ENCODE measurements at regions not wholly inside any gene's neighbourhood (a gene's known extent, or its start where the extent isn't known, plus 50 kb on each side); places are given as distances from the start of the nearest gene placed in this dataset.

GRCh38 chr2:163269374-163270021 is 430.9 kb upstream of the KCNH7 start:
- Mint-ChIP-seq H3K4me1 (no peaks in the 10 kb centered on the region), H3K4me3 (no peak overlapping the region), H3K27me3 (no peaks in the 10 kb centered on the region), H3K36me3 (peaks cover 0 to 13% (median 3%) of the 10 kb centered on the region in 3 donors), H3K27ac (no peak overlapping the region), H3K9me3 (peaks cover 2 to 35% (median 20%) of the 10 kb centered on the region in 9 donors)
- POLR2A ChIA-PET = no interaction called here
- no peak for DNase-seq
- ATAC-seq = no peak

DNA sequence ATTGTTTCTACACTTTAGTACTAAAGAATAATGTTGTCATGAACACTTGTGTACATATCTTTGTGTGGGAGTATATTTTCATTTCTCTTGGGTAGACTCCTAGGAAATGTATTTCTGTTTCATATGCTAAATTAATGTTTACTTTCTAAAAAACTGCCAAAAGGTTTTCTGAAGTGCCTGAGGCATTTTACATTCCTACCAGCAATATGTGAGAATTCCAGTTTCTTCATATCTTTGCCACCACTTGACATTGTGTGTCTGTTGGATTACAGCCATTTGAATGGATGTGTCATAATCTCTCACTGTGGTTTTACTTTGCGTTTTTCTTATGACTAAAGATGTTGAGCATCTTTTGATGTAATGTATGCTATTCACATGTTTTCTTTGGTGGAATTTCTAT is 428.2 kb upstream of the KCNH7 start:
- Mint-ChIP-seq H3K27me3 (no peaks in the 10 kb centered on the region), H3K4me1 (no peaks in the 10 kb centered on the region), H3K4me3 (no peak overlapping the region), H3K9me3 (peaks cover 1 to 18% (median 7%) of the 10 kb centered on the region in 9 donors), H3K36me3 (peaks cover 0 to under 1% (median 0%) of the 10 kb centered on the region in 3 donors), H3K27ac (no peak overlapping the region)
- no peak for ATAC-seq
- POLR2A ChIA-PET = no interaction called here
- no peak for DNase-seq

DNA sequence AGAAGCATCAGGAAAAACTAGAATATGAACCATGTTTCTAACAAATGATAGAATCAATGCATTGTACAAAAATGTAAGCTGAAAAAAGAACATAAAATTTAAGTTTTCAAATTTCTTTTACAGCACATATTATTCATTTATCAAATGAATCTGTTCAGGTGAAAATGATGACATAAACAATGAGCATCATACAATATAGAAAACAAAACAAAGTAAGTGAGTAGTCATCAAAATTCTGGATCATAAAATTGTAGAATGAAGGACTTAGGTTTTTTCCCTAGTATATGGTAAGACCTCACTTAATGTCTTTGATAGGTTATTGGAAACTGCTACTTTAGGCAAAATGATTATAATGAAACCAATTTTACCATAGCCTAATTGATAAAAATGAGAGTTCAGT is 427.0 kb upstream of the KCNH7 start:
- H3K27ac Mint-ChIP-seq = no peak overlapping the region
- DNase-seq = no peak
- no peaks in the 10 kb centered on the region for H3K4me1 Mint-ChIP-seq
- no peaks in the 10 kb centered on the region for H3K36me3 Mint-ChIP-seq
- no peak for ATAC-seq
- H3K27me3 Mint-ChIP-seq = no peaks in the 10 kb centered on the region
- peaks cover 0 to 18% (median 2%) of the 10 kb centered on the region in 9 donors for H3K9me3 Mint-ChIP-seq
- POLR2A ChIA-PET = no interaction called here
- no peak overlapping the region for H3K4me3 Mint-ChIP-seq

DNA sequence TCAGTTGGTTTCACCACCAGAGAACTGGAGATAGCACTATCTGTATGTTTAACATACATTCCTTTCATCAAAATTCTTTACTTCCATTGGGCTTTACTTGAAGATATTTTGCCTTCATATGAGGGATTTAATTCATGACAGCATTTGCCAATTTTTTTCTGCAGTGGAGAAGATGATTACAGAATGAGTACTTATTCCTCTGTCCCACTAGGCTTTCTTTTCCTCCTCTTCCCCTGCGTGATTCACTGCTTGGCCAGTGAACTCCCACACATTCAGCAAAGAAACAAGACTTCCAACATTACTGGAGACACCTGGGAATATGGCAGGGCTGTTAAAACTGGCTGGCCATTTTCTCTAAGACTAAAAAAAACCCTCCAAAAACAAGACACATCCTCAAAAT is 425.8 kb upstream of the KCNH7 start:
- no peaks in the 10 kb centered on the region for H3K36me3 Mint-ChIP-seq
- no peak overlapping the region for H3K27ac Mint-ChIP-seq
- peaks cover 0 to 18% (median 2%) of the 10 kb centered on the region in 9 donors for H3K9me3 Mint-ChIP-seq
- POLR2A ChIA-PET = no interaction called here
- no peaks in the 10 kb centered on the region for H3K27me3 Mint-ChIP-seq
- H3K4me1 Mint-ChIP-seq = no peaks in the 10 kb centered on the region
- no peak overlapping the region for H3K4me3 Mint-ChIP-seq
- ATAC-seq = no peak
- DNase-seq = no peak

- no peak overlapping the region for H3K4me3 Mint-ChIP-seq
- H3K4me1 Mint-ChIP-seq = no peaks in the 10 kb centered on the region
- POLR2A ChIA-PET = no interaction called here
- DNase-seq (no peak), ATAC-seq (no peak)
- peaks cover 0 to 17% (median 2%) of the 10 kb centered on the region in 9 donors for H3K9me3 Mint-ChIP-seq
- H3K27ac Mint-ChIP-seq = no peak overlapping the region
- H3K36me3 Mint-ChIP-seq = no peaks in the 10 kb centered on the region
- H3K27me3 Mint-ChIP-seq = no peaks in the 10 kb centered on the region
Measured at GRCh38 chr2:163259489-163259888, 420.9 kb upstream of the KCNH7 start.

GRCh38 chr2:163255086-163255485 is 416.5 kb upstream of the KCNH7 start:
- no peaks in the 10 kb centered on the region for H3K27me3 Mint-ChIP-seq
- DNase-seq = no peak

DNA sequence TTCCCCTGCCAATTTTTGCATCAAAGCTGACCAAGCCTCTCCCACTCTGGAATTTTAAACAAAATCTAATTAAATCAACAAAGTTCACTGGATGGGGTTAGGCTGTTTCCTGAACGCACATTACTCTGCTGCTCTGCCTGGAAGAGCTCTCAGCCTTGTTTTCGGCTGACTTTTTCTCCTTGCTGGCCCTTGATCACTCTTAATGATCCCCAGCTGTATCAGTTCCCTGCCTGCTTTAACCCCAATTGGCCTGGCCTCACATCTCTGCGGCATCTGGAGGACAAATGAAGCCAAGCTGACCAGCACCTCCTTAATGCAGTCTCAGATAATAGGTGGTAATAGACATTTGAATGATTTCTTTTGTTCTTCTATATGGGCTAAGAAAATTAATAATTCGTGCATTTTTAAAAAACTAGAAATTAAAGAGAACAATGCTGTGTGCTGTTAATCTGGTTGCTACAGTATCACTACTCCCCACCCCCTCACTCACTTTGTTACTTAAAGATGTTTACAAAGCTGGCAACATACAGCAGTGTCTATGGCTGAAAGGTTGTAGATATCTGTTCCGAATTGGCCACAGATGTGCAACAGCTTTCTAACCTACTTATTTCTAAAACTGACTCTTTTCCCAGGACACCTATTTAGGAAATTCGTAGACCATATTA is 415.2 kb upstream of the KCNH7 start:
- DNase-seq (no peak), ATAC-seq (no peak)
- Mint-ChIP-seq H3K27ac (no peak overlapping the region), H3K4me1 (no peaks in the 10 kb centered on the region), H3K27me3 (no peaks in the 10 kb centered on the region), H3K36me3 (no peaks in the 10 kb centered on the region), H3K4me3 (no peak overlapping the region), H3K9me3 (peaks cover 0 to 17% (median 3%) of the 10 kb centered on the region in 9 donors)
- POLR2A ChIA-PET = no interaction called here

More at GRCh38 chr2:163255086-163255485, 416.5 kb upstream of the KCNH7 start:
- Mint-ChIP-seq H3K9me3 (peaks cover 0 to 17% (median 3%) of the 10 kb centered on the region in 9 donors), H3K4me3 (no peak overlapping the region), H3K27ac (no peak overlapping the region), H3K4me1 (no peaks in the 10 kb centered on the region), H3K36me3 (no peaks in the 10 kb centered on the region)
- no peak for ATAC-seq
- POLR2A ChIA-PET = no interaction called here

DNA sequence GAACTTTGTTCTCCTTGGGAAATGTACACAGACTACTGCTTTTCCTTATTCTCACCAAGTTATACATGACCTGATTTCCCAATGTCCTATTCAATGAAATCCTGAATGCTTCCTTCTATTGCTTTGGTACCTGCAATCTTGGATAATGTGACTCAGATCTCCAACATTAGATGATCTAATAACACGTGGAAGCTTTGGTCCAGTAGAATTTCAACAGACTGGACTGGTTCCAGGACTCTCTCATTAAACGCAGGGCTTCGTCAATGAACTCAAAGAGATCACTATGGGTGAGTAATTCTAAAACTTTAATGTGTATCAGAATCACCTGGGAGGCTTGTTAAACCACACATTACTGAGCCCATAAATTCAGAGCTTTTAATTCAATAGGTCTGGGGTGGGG is 413.6 kb upstream of the KCNH7 start:
- H3K27me3 Mint-ChIP-seq = no peaks in the 10 kb centered on the region
- peaks cover 0 to 15% (median 3%) of the 10 kb centered on the region in 9 donors for H3K9me3 Mint-ChIP-seq
- no peak for ATAC-seq
- H3K4me3 Mint-ChIP-seq = no peak overlapping the region
- POLR2A ChIA-PET = no interaction called here
- no peaks in the 10 kb centered on the region for H3K36me3 Mint-ChIP-seq
- DNase-seq = no peak
- H3K27ac Mint-ChIP-seq = no peak overlapping the region
- H3K4me1 Mint-ChIP-seq = no peaks in the 10 kb centered on the region

DNA sequence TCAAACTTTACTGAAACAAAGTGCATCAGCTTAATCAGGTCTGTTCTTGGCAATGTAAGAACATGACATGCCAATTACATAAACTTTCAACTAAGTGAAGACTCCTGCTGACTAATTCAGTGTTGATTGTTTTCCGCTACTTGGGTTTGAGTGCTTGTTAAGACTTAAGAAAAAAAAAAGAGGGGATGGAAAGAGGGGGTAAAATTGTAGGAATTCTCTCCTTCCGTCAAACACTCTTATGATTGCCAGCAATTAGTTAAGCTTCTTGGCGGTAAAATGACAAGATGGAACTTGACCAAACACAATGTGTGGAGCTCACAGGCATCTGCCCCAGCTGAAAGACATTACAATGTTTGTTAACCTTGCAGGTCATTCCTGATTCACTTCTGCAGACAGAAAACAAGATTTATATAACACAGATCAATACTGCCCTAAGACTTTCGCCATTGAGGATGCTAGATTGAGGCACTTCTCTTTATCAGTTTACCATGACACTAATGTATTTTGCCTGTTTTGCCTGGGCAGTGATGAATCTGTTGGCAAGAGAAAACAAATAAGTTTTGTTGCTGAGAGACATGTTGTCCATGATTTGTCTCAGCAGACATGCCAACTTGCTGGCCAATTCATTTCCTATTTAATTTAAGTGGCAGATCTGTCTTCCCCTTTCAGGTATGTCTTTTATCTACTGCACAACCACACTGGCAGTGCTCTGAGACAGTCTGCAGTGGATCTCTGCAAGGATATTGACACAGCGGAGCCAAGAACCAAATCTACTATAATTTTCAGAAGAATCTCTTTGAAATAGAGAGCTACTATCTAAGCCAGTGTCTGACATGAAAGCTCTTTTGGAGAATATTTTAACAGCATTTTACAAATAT is 410.0 kb upstream of the KCNH7 start:
- ATAC-seq (no peak), DNase-seq (no peak)
- Mint-ChIP-seq H3K36me3 (no peaks in the 10 kb centered on the region), H3K4me1 (no peaks in the 10 kb centered on the region), H3K27me3 (no peaks in the 10 kb centered on the region), H3K27ac (no peak overlapping the region), H3K9me3 (peaks cover 0 to 11% (median 0%) of the 10 kb centered on the region in 9 donors), H3K4me3 (no peak overlapping the region)
- POLR2A ChIA-PET = no interaction called here

DNA sequence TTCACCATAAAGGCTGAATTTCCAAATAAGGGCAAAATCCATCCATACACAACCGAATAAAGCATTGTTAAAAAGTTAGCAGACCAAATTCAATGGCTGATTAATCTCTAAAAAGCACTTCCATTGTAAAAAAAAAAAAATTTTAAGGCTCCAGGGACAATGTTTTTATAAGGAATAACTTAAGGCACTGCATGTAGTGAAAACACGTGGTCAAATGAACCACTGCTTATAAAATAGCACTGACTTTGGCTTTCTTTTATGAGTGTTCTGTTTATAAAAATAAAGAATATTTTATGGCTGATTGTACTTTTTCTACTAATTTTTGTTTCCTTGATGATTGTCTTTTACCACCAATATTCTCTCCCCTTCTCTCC is 409.3 kb upstream of the KCNH7 start:
- Mint-ChIP-seq H3K4me3 (no peak overlapping the region), H3K27ac (no peak overlapping the region), H3K27me3 (no peaks in the 10 kb centered on the region), H3K36me3 (no peaks in the 10 kb centered on the region), H3K4me1 (no peaks in the 10 kb centered on the region), H3K9me3 (peaks cover 0 to 19% (median 0%) of the 10 kb centered on the region in 9 donors)
- POLR2A ChIA-PET = no interaction called here
- no peak for ATAC-seq
- DNase-seq = no peak

DNA sequence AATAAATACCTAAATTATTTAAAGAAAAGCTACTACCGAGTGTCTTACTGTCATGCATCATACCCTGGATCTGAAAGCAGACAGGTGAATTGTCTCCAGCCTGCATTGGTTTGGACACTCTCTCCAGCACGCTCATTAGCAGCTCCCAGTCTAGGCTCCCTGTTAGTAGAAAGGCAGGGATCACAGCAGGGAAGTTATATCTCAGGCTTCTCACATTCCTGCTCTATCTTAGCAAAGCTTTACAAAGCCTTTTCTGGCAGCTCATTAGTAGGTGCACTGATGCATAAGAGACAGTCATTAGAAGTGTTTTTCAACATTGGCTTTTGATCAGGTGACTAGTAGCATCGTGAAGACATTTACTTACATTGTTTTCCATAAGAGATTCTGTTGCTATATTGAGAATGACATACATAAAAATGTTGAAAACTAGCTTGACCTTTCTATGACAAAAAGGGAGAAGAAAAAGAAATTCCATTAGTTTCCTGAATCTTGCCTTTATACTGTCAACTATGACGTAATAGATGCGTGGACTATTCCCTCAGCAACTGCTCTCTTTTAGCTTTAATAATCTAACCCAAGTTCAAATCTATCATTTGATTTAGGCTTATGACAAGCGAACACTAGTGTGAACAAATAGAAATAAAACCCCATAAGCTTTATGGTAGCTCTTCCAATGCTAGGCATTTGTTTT is 408.7 kb upstream of the KCNH7 start:
- POLR2A ChIA-PET = no interaction called here
- ATAC-seq = no peak
- H3K27me3 Mint-ChIP-seq = no peaks in the 10 kb centered on the region

DNA sequence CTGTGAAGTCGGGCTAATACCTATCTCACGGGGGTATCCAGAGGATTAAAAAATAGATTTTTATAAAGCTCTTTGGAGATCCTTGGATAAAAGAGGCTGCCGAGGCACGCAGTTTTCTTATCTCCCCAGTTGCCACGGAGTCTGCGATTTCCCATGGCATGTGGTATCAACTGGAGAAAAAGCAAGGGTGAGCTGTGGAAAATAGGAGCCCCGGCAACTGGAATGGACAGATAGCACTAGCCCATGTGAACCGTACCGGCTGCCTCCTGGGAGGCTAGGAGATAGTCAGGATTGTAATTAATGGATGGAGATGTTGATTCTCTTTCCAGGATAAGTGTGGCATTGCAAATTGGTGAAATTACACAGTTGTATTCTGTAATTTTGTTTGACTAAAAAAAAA is 407.6 kb upstream of the KCNH7 start:
- DNase-seq (no peak), ATAC-seq (no peak)
- Mint-ChIP-seq H3K36me3 (no peaks in the 10 kb centered on the region), H3K4me1 (no peaks in the 10 kb centered on the region), H3K9me3 (peaks cover 0 to 27% (median 4%) of the 10 kb centered on the region in 9 donors), H3K4me3 (no peak overlapping the region), H3K27me3 (no peaks in the 10 kb centered on the region), H3K27ac (no peak overlapping the region)
- POLR2A ChIA-PET = no interaction called here

More for the DNA sequence above, 408.7 kb upstream of the KCNH7 start:
- no peak overlapping the region for H3K27ac Mint-ChIP-seq
- H3K4me3 Mint-ChIP-seq = no peak overlapping the region
- no peak for DNase-seq
- peaks cover 0 to 25% (median 0%) of the 10 kb centered on the region in 9 donors for H3K9me3 Mint-ChIP-seq
- no peaks in the 10 kb centered on the region for H3K4me1 Mint-ChIP-seq
- no peaks in the 10 kb centered on the region for H3K36me3 Mint-ChIP-seq

GRCh38 chr2:163236553-163236952 is 398.0 kb upstream of the KCNH7 start:
- ATAC-seq (no peak), DNase-seq (no peak)
- POLR2A ChIA-PET = no interaction called here
- H3K4me3 Mint-ChIP-seq = no peak overlapping the region
- no peaks in the 10 kb centered on the region for H3K4me1 Mint-ChIP-seq
- H3K9me3 Mint-ChIP-seq = peaks cover 9 to 69% (median 36%) of the 10 kb centered on the region in 9 donors
- no peak overlapping the region for H3K27ac Mint-ChIP-seq
- no peaks in the 10 kb centered on the region for H3K36me3 Mint-ChIP-seq
- H3K27me3 Mint-ChIP-seq = no peaks in the 10 kb centered on the region
